BE2C (cell line): ENCODE measurements at regions not wholly inside any gene's neighbourhood (a gene's known extent, or its start where the extent isn't known, plus 50 kb on each side); places are given as distances from the start of the nearest gene placed in this dataset.

Experiments
- DNase-seq: peaks from one replicate; pipeline ENCODE4 v3.0.0-alpha.2; 2020
- H3K27me3 ChIP-seq: fragments of 250-450 bp; sonication (Bioruptor Pico); 2 replicates; pipeline ENCODE4 v1.5.1; 2020; ENCODE audit warnings: mild to moderate bottlenecking
- H3K36me3 ChIP-seq: fragments of 250-450 bp; sonication (Bioruptor Pico); 2 replicates; pipeline ENCODE4 v1.5.1; 2020; ENCODE audit warnings: mild to moderate bottlenecking
- H3K4me1 ChIP-seq: fragments of 250-450 bp; sonication (Bioruptor Pico); 2 replicates; pipeline ENCODE4 v1.5.1; 2020
- H3K4me3 ChIP-seq: 2 replicates; pipeline ENCODE4 v1.5.1; 2011; ENCODE audit warnings: low read depth, low read length
- H3K9me3 ChIP-seq: fragments of 250-450 bp; sonication (Bioruptor Pico); 2 replicates; pipeline ENCODE4 v1.5.1; 2020
- TF ChIP-seq, protein P1 (sequence below): IDR thresholded peaks from 2 replicates; pipeline ENCODE4 v1.5.1; 2012; ENCODE audit warnings: mild to moderate bottlenecking, low read depth, low read length

DNA sequence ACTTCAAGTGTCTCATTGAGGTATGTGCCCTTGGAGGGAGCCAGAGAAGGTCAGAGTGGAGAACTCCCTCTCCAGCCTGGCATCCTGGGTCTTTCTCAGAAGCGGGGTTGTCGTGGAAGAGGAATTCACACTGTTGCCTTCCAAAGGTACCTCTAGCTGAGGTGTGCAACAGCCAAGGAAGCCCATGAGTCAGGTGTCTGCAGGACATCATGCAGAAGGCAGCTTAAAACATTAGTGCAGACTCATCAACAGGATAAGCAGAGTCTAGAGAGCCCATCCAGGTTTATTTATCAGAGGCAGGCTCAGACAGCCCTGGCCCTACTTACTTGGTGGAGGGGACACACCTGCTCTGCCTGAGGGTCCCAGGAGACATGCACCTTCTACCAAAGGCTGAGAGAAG is 95.6 kb upstream of the TPM1 start:
- no peak for DNase-seq

DNA sequence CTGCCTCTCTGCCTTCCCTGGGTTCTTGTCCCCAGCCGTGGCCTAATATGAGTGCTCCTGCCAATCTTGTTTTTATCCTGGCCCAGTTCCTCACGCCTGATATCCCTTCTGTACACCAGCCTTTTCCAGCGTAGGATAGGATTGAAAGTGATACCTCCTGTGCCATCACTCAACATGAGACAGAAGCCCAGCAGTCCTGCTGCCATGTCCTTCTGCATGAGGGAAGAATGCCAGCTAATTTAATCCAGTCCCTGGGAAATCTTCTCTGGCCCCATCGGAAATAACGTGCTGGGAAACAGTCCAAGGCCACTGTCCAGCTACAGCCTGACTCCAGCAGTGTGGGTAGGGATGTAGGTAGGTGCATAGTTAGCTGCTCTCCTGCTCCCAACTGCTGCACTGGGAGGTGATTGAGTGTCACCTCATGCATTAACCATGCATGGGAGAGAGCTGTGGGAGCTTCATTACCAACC is 92.0 kb upstream of the TPM1 start:
- Histone ChIP-seq H3K4me3 (no peak overlapping the region), H3K9me3 (no peaks in the 10 kb centered on the region), H3K4me1 (peaks cover 4% of the 10 kb centered on the region; the same call in 1 of the 2 replicates), H3K36me3 (no peaks in the 10 kb centered on the region), H3K27me3 (no peaks in the 10 kb centered on the region)
- no peak for DNase-seq
- TF ChIP-seq, protein P1, sequence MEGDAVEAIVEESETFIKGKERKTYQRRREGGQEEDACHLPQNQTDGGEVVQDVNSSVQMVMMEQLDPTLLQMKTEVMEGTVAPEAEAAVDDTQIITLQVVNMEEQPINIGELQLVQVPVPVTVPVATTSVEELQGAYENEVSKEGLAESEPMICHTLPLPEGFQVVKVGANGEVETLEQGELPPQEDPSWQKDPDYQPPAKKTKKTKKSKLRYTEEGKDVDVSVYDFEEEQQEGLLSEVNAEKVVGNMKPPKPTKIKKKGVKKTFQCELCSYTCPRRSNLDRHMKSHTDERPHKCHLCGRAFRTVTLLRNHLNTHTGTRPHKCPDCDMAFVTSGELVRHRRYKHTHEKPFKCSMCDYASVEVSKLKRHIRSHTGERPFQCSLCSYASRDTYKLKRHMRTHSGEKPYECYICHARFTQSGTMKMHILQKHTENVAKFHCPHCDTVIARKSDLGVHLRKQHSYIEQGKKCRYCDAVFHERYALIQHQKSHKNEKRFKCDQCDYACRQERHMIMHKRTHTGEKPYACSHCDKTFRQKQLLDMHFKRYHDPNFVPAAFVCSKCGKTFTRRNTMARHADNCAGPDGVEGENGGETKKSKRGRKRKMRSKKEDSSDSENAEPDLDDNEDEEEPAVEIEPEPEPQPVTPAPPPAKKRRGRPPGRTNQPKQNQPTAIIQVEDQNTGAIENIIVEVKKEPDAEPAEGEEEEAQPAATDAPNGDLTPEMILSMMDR: no peak

More for the DNA sequence above, 95.6 kb upstream of the TPM1 start:
- Histone ChIP-seq H3K27me3 (no peaks in the 10 kb centered on the region), H3K36me3 (no peaks in the 10 kb centered on the region), H3K9me3 (no peaks in the 10 kb centered on the region), H3K4me3 (no peak overlapping the region), H3K4me1 (peaks cover 9% of the 10 kb centered on the region)
- TF ChIP-seq, protein P1: no peak

DNA sequence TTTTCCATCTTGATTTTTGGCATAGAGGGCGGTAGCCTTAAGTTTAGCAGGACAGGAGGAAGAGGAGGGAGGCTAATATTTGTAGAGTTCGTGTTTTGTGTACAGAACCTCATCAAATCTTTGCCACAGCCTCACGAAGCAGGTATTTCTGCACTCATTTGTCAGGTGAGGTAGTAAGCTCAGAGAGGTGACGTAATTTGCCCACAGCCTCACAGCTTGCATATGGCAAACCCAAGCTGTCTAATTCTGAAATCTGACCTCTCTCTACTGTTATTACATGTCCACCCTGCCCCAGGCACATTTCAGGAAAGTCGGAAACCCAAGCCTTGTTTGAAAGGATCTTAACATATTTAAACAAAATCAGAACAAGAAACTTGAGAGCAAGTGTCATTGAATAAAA is 91.1 kb upstream of the TPM1 start:
- H3K36me3 ChIP-seq: no peaks in the 10 kb centered on the region
- no peaks in the 10 kb centered on the region for H3K27me3 ChIP-seq
- H3K4me3 ChIP-seq: no peak overlapping the region
- no peaks in the 10 kb centered on the region for H3K9me3 ChIP-seq
- peaks cover 4% of the 10 kb centered on the region; the same call in 1 of the 2 replicates for H3K4me1 ChIP-seq
- TF ChIP-seq, protein P1: no peak
- DNase-seq: no peak

DNA sequence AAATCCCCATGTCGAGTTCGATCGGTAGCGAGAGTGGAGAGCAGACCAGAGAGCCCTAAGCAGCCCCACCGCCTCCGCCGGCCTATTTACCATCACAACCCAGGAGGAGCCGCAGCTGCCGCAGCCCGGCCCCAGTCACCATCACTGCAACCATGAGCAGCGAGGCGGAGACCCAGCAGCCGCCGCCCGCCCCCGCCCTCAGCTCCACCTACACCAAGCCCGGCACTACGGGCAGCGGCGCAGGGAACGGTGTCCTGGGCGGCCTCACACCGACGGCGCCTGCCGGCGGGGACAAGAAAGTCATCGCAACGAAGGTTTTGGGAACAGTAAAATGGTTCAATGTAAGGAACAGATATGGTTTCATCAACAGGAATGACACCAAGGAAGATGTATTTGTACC is 89.5 kb upstream of the TPM1 start:
- Histone ChIP-seq H3K4me1 (peaks cover 4% of the 10 kb centered on the region; the same call in 1 of the 2 replicates), H3K27me3 (no peaks in the 10 kb centered on the region), H3K4me3 (no peak overlapping the region), H3K36me3 (no peaks in the 10 kb centered on the region), H3K9me3 (no peaks in the 10 kb centered on the region)
- no peak for DNase-seq
- TF ChIP-seq, protein P1: no peak

DNA sequence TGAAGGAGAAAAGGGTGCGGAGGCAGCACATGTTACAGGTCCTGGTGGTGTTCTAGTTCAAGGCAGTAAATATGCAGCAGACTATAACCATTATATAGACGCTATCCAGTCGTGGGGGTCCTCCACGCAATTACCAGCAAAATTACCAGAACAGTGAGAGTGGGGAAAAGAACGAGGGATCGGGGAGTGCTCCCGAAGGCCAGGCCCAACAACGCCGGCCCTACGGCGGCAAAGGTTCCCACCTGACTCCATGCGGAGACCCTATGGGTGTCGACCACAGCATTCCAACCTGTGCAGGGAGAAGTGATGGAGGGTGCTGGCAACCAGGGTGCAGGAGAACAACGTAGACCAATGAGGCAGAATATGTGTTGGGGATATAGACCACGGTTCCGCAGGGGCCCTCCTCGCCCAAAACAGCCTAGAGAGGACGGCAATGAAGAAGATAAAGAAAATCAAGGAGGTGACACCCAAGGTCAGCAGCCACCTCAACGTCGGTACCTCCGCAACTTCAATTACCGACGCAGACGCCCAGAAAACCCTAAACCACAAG is 89.0 kb upstream of the TPM1 start:
- no peak for DNase-seq
- TF ChIP-seq, protein P1: no peak
- Histone ChIP-seq H3K27me3 (no peaks in the 10 kb centered on the region), H3K4me1 (peaks cover 4% of the 10 kb centered on the region; the same call in 1 of the 2 replicates), H3K4me3 (no peak overlapping the region), H3K9me3 (no peaks in the 10 kb centered on the region), H3K36me3 (no peaks in the 10 kb centered on the region)

DNA sequence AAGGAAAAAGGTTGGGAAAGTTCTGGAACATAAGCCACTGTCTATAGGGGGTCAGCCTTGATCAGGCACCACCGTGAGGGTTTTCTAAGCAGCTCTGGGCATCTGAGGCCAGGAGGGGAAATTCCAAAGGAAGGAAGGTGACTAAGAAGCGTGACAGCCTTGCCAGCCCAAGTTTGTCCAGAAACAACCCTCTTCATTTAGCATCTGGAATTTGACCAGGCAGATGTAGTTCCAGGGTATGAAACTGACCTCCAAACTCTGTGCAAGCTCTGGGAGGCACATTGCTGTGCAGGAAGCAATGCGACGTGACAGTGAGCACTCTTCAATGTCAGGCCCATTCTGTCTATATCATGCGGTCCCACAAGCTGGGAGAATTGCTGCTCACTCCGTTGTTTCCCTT is 85.4 kb upstream of the TPM1 start:
- TF ChIP-seq, protein P1: no peak
- Histone ChIP-seq H3K4me1 (no peaks in the 10 kb centered on the region), H3K27me3 (no peaks in the 10 kb centered on the region), H3K36me3 (no peaks in the 10 kb centered on the region), H3K4me3 (no peak overlapping the region), H3K9me3 (no peaks in the 10 kb centered on the region)
- no peak for DNase-seq
